Fibroblast of skin of abdomen (primary cell): ENCODE measurements at regions not wholly inside any gene's neighbourhood (a gene's known extent, or its start where the extent isn't known, plus 50 kb on each side); places are given as distances from the start of the nearest gene placed in this dataset.

Source experiments
- DNase-seq: peaks from one replicate; pipeline ENCODE4 v3.0.0-alpha.2; 2013

DNA sequence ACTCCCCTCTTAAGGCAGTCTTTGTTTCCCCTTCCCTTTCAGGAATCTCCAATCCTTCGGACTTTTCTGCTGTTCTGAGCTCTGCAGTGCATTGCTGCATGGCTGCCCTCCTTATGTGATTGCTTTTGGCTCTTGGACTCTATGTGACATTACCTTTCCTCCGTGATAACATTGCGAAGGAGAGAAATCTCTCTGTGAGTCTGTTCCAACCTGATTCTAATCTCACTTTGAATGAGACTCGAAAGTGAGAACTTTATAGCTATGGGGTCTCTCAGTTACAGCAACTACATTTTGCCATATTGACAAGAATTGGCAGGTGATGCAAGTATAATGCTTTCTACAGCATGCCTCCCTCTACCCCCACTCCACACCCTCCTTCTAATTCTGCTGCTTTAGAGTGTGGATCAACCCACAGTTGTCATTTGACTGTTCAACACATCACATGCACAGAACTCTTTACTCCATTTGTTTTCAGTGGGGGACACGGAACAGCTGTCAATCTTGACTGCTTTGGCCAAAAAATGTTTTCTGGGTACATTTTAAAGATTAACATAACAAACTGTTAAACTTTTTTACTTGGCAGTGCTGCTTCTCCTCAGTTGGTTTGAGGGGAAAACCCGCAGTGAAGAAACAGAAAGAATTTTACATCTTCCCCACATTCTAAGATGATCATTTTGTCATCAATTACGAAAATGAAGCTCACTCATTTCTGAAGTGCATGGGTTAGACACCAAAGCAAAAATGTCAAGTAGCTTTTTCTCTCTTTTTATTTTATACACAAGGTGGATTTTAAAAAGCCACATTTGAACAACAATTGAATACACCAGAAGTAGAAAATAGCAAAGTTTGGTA, 125.5 kb upstream of the RMST start:
- DNase-seq = no peak

DNA sequence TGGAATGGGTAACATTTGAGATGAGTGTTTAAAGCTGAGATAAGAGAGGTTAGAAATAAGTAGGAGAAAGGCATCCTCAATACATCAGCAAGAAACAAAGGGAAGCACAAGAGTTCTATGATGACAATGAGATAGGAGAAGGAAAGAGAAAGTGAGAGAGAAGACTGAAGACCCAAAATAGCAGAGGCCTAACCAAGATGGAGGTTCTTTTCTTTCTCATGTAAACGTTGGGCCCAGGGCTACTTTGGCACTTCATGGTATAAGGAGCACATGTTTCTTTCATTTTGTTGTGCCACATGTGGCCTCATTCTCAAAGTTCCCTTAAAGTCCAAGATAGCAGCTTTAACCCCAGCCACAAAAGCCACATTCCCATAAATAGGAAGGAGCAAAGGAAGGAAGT, 120.5 kb upstream of the RMST start:
- DNase-seq = no peak

DNA sequence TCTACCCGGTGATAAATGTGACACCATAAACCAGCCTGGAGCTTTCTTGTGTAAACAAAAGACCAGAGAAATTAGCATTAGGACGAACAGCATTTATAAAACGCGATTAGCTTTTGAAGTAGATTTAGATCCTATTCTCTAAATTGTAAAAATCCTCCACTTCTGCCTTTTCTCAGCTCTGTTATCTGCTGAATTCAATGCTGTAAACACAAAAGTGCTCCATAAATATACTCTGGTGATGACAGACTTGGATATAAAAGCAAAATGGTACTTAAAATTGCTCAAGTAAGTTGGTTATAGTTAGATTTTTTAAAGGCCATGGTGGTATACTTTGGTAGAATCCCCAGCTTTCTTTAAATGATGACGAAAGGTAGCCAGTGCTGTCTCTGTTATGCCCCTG, 114.6 kb upstream of the RMST start:
- no peak for DNase-seq

DNA sequence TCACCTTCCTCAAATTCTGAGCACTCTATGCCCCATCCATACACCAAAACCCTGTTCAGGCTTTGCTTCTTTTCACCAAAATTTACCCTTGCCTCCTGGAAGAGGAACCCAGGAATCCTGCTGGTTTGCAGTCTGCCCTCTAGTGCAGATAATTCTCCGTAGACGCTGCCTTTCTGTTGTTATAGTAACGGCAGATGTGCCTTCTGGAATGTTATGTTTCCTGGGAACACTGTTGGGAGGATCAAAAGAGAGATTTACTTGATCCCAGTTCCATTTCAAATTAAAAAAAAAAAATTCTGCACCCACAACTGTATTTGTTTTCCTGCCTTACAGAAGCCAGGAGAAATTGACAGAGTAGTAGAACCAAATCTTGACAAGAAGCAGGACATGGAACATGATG, 104.2 kb upstream of the RMST start:
- no peak for DNase-seq

DNA sequence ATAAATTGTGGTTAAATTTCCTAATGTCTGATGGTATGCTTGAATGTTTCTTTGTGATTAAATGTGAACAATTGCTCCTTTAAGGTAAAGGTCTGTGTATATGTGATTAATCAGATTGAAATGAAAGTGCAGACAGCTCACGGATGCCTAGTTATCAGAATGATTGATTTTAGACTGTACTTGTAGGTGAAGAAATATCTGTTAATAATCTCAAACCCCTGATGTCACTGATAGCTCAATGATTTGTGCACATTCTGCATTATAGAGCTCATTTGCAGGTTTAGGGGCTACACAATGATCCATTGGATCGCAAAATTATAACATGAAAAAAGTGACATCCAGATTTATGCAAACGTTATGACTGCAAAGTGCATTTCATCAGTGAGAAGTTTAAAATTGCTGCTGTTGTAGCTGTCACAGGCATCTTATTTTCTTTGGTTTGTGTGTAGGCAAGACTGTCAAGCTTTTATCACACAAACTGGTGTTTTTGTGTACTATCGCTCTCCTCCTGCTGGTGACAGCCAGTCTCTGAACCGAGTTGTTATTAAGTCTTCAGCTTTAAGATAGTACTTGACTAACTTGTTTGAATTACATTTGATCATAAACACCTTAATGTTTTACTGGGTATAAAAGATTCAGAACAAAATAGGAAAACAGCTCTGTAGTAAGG, 103.4 kb upstream of the RMST start:
- no peak for DNase-seq

DNA sequence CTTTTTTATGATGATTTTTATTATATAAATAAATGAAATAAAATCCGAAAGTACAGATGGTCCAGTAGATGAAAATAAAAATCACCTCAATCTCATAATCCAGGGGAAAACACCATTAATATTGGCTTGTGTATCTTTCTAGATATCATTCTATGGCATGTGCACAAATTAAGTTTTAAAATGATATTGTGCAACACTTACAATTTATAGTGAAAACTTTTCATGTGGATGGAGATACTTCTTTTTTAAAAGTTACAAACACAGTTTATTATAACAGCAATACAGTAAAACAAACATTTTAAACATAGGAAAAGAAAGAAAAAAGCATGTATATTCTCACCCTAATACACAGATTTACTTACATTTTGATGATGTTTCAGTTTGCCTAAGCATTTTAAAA, 98.9 kb upstream of the RMST start:
- DNase-seq = no peak

DNA sequence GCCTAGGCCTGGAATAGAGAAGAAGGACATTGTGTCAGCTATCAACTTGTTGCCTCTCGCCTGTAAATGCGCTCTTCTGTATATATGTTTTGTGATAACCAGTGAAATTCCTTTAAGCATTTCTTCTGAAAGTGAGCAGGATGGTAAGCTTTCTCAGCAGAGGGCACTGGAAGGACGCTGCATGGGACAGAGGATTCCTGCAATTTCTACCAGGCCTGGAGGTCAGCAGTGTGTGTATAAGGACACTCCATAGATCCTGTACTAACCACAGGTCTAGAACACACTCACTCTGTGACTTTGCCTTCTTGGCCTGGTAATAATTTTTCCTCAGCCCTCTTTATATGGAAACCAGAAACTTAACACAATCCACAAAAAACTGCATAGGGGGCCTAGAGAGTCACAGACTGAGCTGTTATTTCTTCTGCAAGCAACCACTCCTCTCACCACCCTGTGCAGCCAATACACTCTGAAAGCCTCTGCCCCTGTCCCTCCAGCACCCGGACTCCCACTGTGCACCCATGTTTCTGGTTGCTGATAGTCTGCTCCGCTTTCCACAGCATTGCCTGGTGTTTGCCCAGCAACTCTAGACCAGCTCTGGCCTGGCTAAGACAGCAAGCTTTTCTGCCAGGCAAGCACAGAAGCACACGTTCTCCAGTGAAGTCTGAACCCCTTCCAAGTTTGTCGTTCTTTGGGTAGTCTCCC, 94.0 kb upstream of the RMST start:
- no peak for DNase-seq

DNA sequence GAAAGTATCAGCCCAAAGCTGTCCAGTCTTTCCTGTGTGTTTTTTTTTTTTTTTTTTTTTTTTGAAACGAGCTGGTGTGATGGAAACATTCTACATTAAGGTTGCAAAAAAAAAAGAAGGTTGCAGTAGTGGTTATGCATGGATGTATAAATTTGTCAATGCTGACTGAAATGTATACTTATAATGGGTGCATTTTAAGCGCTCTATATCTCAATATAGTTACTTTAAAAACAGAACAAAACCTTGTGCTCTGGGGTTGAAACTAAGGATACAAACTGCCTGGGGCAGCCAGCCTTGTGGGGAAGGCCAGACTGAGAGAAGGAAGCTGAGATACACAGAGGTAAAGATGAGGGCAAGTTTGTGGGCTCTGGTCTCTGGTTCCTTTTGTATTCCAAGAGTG, 87.3 kb upstream of the RMST start:
- DNase-seq = no peak

DNA sequence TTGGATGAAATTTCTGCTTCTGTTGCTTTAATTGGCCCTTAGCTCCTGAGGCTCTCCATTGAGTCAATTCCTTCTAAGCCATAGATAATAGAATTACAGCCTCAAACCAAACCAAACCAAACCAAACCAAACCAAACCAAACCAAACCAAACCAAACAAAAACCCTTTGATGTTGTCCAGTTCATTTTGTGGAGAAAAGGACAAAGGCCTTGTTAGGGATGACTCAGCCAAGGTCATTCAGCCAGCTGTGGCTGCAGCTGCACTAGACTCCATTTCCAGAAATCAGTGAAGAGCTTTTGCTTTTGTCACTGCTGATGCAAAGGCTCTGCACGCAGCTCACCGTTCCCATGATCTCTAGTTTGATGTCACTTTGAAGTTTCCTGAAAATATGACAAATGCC, 82.2 kb upstream of the RMST start:
- DNase-seq = no peak

DNA sequence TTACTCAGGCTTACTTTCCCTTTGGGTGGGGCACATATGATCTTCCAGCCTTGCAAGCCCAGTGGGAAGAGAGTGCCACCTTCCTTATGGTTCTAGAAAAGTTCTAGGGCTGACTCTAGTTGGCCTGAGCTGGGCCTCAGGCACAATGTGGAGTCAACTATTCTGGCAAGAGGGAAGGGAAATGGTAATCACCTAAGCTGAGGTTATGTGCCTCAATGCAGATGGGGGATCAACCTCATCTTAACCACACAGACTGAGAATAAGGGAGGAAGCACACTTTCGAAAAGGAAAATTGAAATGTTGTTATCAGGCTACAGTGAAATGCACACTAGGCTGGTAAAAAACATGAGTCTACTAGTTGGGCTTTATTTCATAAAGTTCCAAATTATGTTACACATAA, 77.5 kb upstream of the RMST start:
- no peak for DNase-seq

DNA sequence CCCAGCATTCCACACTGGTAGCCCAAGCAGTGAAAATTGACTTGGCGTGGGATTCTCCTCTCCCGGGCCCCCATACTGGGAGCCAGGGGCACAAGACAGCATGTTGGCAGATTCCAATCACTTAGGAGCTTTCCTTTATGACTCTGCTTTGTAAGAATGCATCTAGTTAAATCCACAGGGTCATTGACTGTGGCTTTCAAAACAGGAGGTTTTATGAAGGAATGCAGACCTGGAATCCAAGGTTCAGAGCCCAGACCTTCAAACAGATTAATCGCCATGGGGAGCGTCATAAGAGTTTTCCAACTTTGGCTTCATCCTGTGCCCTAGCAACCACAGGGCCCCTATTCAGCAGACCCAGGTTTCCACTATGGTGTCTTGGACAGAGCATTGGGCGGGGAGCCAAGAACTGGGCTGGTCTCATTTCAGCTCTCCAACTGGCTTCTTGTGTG, 76.4 kb upstream of the RMST start:
- DNase-seq = no peak

DNA sequence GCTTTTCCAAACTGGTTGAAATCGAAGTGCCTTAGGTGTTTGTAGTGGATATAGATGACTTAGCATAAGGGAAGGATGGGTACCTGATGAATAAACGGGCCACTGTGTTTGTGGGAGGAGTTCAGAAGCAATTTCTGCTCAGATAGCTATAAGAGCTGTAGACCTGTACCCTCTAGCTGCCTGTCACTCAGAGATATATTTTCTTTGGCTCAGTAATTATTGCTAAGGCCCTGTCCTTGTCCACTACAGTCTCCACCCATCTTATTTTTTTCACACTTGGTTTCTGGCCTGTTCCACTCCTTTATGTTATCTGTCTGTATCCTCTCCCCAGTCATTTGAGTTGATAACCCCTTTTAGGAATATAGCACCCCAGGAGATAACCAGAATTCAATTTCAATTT, 74.8 kb upstream of the RMST start:
- DNase-seq = no peak

DNA sequence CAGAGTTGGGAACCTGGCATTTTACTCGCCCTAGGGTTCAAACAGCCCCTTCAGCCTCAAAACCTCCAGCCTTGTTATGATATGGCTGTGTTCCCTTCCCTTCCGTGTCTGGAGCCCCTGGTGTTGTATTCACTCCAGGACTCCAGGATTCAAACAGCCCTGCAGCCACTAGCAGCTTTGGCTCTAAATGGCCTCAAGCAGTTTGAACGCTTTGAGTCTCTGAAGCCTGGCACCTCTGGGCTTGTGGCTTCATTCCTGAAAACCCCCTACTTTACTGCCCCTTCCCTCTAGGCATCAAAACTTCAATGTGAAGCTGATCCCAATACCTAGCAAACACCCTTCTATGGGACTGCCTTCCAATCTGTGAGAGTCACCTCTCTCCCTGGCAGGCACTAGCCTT, 67.9 kb upstream of the RMST start:
- no peak for DNase-seq

DNA sequence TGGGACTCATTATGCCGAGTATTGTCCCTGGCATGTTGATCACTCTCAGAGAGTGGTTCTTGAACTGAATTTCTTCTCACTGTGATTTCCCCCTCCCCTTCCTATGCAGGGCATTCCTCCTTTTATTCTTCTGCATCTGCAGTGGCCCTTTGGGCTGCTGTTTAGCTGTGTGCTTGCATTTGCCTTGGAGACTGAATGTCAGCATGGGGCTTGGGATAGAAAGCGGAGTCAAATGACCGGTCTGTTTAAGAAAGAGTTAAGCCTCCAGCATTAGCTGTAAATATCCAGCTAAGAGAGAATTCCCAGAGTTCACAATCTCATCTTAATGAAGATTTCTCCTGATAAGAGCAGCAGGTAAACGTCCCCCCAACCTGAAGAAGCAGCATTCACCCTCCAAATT, 65.6 kb upstream of the RMST start:
- no peak for DNase-seq

DNA sequence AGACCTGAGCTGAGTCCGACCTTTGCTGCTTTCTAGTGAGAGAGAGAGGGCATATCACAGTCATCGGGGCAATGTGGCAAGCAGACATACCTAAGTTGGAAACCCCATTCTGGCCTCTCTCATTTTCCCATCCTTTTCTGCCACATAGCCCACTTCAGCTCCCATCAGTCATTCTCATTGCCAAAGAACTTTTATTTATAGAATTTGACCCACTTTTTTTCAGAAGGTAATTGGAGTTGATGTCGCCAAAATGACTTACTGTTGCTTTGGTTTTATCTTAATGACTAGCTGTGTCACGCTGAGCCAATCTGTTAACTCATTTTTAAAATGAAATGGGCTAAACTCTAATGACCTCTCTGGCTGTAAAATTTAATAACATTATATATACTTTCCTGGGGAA, 63.9 kb upstream of the RMST start:
- DNase-seq = no peak

DNA sequence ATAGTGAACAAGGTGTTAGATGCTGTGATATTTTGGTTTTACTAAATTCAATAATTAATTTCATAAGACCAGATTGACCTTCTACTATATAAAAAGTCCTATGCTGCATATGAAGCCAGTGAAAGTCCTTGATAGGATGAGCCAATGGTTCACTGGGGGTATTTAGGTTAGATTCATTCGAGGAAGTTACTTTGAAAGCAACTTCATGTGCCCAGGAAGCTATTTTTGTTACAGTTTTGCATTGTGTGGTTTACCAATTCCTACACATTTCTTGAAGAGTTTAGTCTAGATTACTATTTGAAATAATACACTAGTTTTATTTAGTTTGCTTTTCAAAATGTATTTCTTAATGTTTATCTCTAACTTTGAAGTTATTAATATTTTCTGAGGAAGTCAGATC, 58.5 kb upstream of the RMST start:
- DNase-seq = no peak

DNA sequence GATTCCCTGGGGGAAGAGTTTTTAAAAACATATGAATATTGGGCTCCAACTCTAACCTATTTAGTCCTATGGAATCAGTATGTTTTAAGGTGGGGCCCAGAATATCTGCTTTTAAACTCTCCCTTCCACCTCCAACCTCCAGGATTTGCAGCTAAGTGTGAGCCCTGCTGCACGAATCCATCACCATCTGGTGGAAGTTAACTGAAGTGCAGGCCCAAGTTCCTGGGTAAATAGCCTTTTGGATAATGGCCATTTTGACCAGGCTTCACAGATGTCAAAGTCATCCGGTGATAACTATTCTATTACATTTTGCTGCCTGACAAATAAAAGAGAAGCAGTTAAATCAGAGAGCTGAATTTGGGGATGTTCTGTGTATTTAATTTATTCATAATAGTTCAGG, 58.1 kb upstream of the RMST start:
- peak; percentile 3 for DNase-seq

DNA sequence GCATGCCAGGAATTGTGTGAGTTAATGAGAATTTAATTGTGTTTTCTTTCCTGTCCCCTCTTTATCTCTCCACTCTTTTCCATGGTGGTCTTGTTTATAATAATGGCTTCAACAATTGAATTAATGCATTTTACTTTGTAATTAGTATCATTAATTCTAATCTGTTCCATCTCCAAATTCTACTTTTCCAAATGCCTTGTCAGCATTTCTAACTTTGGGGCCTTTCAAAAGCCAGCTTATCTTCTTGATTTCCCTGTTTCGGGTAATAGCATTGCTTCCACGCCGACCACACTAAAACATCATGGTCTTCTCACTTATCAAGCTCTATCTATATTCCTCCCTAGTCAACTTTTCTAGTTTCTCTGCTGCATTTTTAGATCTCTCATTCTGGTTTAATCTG, 54.2 kb upstream of the RMST start:
- DNase-seq = no peak

DNA sequence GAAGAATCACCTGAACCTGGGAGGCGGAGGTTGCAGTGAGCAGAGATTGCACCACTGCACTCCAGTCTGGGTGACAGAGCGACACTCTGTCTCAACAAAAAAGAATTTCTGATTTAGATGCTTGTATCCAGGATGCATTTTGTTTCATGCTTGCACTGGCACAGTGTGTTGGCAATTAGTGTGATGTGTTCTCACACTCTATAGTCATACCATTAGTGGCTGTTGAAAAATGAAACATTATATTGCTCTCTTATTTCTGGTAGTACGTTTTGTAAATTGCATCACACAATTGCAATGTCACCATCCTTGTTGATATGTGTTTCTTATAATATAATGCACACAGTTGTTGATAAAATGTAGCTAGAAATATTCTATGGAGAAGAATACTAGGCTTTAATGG, 51.3 kb upstream of the RMST start:
- no peak for DNase-seq
